TTC549 (cell line): ENCODE measurements at regions not wholly inside any gene's neighbourhood (a gene's known extent, or its start where the extent isn't known, plus 50 kb on each side); places are given as distances from the start of the nearest gene placed in this dataset.
"Not testable (repeated sequence)": the region's sequence is repeated elsewhere in the genome, so short reads cannot be mapped to it uniquely, and the experiment has no call there.

Experiments
- FAIRE-seq: peaks from 2 replicates; lab custom pipeline; 2012; peaks lifted over from hg19 to GRCh38; lab: Jason Lieb, UNC

GRCh38 chr7:32222251-32222900 lies 152.2 kb upstream of the PDE1C start:
- FAIRE-seq, result no peak

DNA sequence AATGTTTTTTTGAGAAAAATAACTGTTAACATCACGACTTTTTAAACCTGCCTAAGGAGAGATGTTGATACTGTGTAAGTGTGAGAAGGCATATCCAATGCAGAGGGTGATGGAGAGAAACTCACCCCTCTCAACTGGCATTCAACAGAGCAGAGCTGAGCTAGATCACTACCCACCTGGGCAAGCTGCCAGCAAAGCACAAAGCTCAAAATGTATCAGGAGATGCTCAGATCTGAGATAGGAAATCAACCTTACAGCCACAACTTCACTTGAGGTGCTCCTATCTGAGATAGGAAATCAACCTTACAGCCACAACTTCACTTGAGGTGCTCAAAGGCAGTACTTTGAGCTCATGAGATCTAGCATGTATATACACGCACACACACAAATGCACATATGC lies 151.5 kb upstream of the PDE1C start:
- no peak for FAIRE-seq

- no peak for FAIRE-seq
Observed at GRCh38 chr7:32221056-32221455, 150.8 kb upstream of the PDE1C start.

DNA sequence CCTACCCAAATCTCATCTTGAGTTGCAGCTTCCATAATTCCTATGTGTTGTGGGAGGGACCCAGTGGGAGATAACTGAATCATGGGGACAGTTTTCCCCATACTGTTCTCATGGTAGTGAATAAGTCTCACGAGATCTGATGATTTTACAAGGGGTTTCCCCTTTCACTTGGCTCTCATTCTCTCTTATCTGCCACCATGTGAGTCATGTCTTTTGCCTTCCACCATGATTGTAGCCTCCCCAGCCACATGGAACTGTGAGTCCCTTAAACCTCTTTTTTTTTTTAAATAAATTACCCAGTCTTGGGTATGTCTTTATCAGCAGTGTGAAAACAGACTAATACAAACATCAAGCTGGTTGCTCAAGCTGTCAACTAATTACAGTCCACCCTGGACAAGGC lies 149.6 kb upstream of the PDE1C start:
- FAIRE-seq, result not testable (repeated sequence)

GRCh38 chr7:32219416-32219815 lies 149.2 kb upstream of the PDE1C start:
- FAIRE-seq, result no peak

DNA sequence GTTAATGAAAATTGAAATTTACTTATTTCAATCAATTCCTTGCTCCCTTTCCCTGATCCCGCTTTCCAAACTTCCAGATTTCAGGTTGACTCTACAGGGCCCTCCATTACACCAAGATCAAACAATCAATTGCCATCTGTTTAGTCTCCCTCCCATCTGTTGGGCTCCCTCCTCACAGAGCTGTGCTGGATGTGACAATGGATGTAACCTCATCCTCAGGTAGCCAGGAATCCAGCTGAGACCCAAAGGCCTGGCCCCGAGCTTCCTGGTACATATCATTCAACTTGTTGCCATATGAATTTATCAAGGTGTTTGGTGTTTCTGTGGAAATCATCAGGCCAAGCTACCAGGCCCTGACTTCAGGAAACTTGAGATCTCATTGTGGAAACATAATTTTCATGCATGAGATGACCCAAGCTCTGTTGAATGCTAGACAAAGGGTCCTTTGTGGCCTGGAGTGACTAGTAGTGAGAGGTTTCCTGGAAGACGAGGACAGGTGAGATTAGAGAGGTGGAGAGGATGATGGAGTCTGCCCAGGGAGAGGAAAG lies 148.6 kb upstream of the PDE1C start:
- FAIRE-seq, result no peak

DNA sequence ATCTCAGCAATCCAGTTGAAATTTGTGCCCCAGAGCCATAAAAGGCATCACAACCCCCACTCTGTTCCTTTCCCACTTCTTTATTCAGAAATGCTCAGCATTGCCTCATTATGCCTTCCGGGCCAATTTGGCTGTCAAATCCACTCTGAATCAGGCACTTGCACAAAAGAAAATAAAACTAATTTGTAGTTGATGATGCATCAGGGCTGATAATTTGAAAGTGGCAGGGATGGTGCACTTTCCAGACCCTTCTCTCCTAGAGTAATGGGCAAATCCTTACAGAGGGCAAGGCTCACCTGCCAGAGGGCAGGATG lies 147.9 kb upstream of the PDE1C start:
- no peak for FAIRE-seq

- no peak for FAIRE-seq
Observed at GRCh38 chr7:32217341-32218153, 147.3 kb upstream of the PDE1C start.

- no peak for FAIRE-seq
Observed at GRCh38 chr7:32216759-32217158, 146.6 kb upstream of the PDE1C start.

DNA sequence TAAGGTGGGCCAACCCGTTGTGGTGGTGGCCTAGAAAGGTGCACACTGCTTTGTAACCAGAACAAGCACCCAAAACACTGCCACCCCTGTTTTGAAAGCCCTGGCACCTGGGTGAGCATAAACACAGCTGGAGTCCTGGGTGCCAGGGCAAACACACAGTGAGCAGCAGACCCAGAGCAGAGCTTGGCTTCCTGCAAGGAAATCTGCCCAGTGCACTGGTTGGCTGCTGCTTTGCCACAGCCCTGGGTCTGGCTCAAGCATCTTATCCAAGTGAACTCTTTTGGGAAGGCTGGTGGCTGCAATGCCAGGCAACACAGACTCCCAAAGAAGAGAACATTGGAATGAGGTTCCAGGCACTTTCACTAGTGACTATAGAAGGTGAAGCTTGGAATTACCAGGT lies 145.5 kb upstream of the PDE1C start:
- FAIRE-seq, result no peak

DNA sequence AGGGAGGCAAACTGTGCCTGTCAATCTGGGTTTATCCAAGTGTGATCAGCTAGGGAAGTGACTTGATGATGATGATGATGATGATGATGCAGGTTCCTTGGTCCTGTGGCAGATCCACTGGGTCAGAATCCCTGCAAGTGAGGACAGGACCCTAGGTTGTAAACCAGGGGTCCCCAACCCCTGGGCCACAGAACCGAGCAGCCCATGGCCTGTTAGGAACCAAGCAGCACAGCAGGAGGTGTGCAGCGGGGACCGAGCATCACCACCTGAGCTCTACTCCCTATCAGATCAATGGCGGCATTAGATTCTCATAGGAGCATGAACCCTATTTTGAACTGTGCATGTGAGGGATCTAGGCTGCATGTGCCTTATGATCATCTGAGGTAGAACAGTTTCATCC lies 144.7 kb upstream of the PDE1C start:
- no peak for FAIRE-seq

DNA sequence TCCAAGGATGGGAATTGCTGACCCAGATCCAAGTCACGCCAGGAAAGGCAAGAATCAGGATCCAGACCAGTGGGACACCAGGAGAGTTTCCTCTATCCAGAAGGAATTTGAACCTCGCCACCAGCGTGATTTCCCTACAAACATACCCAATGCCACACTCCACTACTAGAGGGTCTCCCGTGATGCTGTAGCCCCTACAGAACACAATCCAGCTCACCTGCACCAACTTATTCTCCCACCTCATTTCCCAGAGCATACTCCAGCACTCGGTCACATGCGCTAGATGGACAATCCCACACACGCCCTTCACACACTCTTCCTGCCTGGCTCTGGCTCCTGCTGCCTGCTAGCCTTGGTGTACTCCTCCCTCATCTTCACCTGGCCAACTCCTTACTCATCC lies 142.1 kb upstream of the PDE1C start:
- no peak for FAIRE-seq

DNA sequence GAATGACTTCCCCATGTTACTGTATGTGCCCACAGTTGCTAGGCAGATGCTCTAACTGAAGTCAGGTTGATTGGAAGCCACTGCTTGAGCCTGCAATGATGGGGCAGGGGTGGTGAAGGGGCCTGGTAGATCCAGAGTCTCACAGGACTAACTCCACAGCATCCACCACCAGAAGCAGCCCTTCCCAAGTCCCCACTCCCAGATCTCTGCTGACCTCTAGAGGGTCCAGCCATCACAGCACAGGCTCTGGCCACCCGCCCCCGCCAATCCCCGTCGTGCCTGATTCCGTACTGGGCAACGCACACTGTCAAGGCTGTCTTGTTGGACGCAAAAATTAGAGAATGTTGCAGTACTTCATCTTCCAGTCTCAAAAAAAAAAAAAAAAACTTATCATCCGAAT lies 136.8 kb upstream of the PDE1C start:
- no peak for FAIRE-seq

- no peak for FAIRE-seq
Observed at GRCh38 chr7:32206488-32206887, 136.3 kb upstream of the PDE1C start.

- not testable (repeated sequence) for FAIRE-seq
Observed at GRCh38 chr7:32205298-32205824, 135.2 kb upstream of the PDE1C start.

- no peak for FAIRE-seq
Observed at GRCh38 chr7:32204361-32205018, 134.3 kb upstream of the PDE1C start.

DNA sequence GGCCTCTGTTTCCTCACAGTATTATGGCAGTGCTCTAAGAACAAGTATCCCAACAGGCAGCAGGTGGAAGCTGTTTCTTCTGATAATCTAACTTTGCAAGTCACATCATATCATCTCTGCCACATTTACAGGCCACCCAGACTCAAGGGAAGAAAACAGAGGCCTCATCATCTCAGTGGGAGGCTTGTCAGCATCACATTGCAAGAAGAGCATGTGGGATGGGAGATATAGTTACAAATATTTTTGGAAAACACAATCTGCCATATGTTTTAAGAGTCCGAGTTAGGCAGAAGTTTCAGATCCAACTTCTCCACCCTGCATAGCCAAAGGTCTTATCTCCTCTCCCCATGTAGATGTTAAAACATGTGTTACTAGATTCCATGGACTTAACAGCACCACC lies 130.4 kb upstream of the PDE1C start:
- FAIRE-seq, result no peak

DNA sequence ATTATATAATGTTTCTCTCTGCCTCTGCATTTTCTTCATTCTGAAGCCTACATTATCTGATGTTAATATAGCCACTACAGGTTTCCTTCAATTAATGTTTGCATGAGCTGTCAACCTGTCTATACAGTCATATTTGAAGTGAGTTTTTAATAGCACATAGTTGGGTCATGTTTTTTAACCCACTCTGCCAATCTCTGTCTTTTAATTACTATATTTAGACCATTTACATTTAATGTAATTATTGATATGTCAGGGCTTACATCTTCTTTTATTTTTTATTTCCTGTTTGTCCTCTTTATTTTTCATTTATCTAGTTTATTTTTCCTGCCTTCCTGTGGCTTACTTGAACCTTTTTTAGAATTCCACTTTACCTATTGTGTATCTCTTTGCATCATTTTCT lies 124.3 kb upstream of the PDE1C start:
- no peak for FAIRE-seq

DNA sequence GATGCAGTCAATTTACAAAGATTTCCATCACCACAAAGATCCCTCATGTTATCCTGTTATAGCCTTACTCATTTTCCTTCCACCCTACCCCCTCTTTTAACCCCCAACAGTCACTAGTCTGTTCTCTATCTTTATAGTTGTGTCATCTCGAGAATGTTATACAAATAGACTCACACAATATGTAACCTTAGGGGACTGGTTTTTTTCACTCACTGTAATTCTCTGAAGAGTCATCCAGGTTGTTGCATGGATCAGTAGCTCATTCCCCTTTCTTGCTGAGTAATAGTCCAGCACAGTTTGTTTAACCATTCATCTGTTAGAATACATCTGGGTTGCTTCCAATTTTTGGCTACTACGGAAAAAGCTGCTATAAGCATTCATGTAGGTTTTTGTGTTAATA lies 121.1 kb upstream of the PDE1C start:
- no peak for FAIRE-seq

- FAIRE-seq, result no peak
Observed at GRCh38 chr7:32179567-32179966, 109.4 kb upstream of the PDE1C start.

DNA sequence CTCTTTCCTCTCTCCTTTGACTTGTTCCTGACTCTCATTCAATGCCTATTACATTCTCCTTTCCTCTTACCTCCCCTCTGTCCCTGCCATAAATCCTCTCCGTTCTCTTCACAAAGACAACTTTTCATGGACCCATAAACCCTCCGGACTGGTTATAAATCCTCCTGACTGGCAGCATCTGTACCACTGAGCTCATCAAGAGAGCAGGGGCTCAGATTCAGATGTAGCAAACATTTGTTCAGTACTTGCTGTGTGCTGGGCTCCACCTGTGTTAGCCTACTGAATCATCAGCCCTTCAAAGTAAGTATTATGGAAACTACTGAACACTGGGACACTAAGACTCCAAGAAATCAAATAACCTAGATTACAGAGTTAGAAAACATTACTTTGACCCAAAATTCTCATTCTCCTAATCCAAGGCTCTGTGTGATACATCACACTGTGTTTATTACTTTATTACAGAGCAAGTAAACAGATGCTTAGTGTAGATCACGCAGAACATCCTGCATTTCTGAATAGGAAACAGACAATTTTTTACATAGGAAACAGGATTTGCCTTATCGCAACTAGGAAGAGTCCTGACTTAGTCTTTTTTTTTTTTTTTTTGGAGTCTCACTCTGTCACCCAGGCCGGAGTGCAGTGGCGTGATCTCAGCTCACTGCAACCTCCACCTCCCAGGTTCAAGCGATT lies 108.6 kb upstream of the PDE1C start:
- no peak for FAIRE-seq

GRCh38 chr7:32177232-32177631 lies 107.0 kb upstream of the PDE1C start:
- no peak for FAIRE-seq

DNA sequence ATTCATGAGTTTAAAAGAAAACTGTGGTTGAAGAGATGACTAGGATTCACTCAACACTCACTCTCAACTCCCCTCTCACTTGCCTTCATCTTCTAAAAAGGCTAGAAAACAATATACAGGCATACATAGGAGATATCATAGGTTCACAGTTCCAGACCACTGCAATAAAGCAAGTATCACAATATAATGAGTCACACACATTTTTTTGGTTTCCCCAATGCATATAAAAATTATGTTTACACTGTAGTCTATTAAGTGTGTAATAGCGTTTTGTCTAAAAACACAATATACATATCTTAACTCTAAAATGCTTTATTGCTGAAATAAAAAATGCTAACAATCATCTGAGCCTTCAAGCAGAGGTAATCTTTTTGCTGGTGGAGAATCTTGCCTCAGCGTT lies 104.9 kb upstream of the PDE1C start:
- no peak for FAIRE-seq
